ENCODE measurements at regions not wholly inside any gene's neighbourhood (a gene's known extent, or its start where the extent isn't known, plus 50 kb on each side); places are given as distances from the start of the nearest gene placed in this dataset.

DNA sequence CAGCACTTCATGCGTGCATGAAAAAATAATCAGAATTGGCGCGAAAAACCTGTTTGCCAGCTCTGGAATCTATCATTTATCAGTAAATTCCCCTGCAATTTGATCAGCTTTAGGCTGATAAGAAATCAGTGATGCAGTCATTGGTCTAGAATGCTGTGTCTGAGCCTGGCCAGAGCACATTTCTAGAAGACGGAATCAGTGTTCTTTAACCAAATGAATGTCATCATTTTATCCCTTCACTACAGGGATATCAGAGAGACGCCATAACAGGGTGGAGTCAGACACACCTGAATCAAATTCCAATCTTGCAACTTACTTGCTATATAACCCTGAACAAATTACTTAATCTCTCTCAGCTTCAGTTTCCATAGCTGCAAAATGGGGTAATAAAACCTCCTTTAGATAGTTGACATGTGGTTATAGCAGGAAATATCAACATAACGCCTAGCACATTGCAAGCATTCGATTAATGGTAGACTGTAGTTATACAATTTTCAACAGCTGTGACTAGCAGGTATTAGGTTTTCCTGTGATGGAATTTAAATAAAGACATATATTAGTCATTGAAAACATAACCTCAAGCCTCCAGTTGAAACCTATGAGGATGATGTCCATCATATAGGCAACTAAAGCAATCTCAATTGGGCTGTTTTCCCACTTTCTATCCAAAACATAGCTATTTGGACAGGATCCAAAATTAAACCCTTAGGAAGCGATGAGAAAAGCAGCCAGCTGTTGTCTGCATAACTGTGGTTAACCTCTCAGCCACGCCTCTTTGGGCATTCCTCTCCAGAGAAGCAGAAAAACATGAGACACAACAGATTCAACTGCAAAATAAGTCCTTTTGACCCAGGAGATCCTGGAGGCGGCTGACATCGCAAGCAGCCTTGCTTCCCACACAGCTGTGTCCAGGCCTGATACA lies 51.6 kb upstream of the UBL3 start:
- FAIRE-seq (no peak), DNase-seq (ENCODE audit: insufficient read length, low spot score) (no peak)
- TF ChIP-seq, protein P1, sequence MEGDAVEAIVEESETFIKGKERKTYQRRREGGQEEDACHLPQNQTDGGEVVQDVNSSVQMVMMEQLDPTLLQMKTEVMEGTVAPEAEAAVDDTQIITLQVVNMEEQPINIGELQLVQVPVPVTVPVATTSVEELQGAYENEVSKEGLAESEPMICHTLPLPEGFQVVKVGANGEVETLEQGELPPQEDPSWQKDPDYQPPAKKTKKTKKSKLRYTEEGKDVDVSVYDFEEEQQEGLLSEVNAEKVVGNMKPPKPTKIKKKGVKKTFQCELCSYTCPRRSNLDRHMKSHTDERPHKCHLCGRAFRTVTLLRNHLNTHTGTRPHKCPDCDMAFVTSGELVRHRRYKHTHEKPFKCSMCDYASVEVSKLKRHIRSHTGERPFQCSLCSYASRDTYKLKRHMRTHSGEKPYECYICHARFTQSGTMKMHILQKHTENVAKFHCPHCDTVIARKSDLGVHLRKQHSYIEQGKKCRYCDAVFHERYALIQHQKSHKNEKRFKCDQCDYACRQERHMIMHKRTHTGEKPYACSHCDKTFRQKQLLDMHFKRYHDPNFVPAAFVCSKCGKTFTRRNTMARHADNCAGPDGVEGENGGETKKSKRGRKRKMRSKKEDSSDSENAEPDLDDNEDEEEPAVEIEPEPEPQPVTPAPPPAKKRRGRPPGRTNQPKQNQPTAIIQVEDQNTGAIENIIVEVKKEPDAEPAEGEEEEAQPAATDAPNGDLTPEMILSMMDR (IDR thresholded peaks at IDR 0.05; ENCODE audit: insufficient read depth, missing control alignments) = no peak

All from D721Med (cell line).